ENCODE measurements at regions not wholly inside any gene's neighbourhood (a gene's known extent, or its start where the extent isn't known, plus 50 kb on each side); places are given as distances from the start of the nearest gene placed in this dataset.
A peak's percentile ranks its signal among the peaks of the same experiment; 100 is the strongest.
"Not testable (repeated sequence)": the region's sequence is repeated elsewhere in the genome, so short reads cannot be mapped to it uniquely, and the experiment has no call there.

DNA sequence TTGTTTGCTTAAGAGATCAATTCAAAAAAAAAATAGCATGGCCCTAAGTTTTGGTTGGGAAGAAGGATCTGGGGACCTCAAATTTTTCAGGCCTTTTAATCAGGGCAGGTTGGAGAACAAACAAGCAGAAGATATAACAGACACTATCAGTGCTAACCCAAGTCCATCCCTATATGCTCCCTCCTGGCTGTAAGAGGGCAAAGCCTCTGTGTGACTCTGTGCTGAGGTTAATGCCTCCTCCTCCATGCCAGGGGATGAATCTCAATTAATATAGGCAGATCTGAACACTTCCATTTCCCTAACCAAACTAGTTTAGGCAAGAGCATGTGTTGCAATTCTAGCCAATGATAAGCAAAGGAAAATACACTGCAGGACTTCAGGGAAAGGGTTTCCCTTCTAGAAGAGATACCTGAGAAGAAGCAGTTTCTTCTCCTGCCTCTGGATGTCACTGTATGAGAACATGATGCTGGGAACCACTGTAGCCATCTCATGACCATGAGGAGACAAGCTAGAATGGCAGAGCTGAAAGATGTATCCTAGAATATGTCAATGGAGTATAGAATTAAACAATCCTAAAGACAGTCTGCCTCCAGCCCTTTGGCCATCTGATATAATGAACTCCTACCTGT lies 76.0 kb downstream of the CHD9NB start:
- ATAC-seq = peak; percentile 98
- no peak for DNase-seq (ENCODE audit: low spot score)

DNA sequence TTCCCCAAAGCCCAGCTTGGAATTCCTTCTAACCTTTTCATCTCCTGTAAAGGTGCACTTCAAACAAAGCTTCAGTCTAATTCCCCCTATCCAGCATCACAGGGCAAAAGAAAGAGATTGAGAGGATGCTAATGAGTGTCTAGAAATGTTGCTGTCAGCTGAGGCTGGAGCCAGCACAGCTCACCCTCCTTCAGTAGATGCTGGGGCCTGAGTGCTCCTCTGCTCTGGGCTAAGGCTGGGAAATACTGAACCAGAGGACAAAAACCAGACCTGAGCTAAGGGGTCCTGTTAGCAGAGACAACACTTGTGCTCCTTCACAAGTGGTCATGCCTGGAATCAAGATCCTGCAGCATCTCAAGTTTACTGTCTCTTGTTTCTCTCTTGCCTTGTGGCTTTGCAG lies 85.0 kb downstream of the CHD9NB start:
- no peak for ATAC-seq
- DNase-seq (ENCODE audit: low spot score) = no peak

DNA sequence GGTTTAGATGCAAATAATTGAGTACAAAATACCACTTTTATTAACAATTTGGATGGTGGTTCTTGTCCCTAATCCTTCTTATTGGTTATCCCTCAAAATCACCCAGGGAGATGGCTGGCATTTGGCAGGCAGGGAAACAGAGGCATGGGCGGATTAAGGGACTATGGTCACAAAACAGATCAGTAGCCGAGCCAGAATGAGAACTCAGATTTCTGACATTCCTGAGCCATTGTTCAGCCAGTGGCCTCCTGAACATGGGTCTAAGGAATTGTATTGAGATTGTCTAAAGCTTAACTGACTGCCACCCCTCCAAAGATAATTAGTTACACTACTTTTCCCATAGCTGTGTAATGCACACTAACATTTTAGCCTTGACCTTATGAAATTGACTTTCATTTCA lies 88.4 kb downstream of the CHD9NB start:
- no peak for DNase-seq (ENCODE audit: low spot score)

DNA sequence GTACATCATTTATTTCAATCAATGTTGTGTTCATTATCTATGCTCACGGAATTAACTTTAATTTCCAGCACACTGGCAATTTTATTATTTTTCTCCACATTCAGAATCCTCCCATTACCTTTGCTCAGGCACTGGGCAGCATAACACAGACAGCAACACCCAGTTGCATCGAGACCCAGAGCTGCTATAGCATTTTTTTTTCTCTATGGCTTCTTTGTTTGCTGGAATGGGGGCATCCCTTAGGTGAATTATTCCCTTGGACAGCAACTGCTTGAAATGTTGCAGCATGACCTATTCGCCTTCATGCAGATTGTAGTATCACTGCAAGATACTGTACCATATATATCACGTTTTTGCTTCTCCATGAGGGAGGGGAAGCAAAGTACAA lies 88.8 kb downstream of the CHD9NB start:
- ATAC-seq (no peak), DNase-seq (ENCODE audit: low spot score) (no peak)

More for the DNA sequence above, 88.4 kb downstream of the CHD9NB start:
- ATAC-seq = no peak

DNA sequence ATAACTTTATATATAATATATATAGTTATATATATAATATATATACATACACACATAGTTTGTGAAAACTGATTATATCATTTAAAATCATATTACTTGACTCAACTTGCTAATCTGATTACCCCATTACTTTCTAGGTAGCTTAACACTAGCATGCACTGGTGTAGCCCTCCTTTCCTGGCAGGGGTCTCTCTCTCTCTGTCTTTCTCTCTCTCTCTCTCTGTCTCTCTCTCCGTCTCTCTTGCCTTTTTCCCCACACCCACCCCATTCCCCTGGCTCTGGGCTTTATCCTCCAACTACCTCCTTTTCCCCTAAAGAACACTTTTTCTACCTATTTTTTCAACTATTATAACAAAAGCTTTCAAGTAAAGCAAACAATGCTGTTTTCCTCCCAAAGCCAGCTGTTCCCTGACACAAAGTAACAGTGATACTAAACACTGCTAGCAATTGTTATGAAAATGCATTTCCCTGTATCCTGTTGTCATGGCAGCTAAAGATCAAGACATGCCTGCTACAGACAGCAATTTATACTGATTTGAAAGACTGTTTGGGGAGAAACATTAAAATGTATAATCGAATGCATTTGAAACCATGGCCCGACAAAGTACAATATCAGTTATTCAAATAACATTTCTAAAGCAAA lies 89.4 kb downstream of the CHD9NB start:
- ATAC-seq = no peak
- no peak for DNase-seq (ENCODE audit: low spot score)

DNA sequence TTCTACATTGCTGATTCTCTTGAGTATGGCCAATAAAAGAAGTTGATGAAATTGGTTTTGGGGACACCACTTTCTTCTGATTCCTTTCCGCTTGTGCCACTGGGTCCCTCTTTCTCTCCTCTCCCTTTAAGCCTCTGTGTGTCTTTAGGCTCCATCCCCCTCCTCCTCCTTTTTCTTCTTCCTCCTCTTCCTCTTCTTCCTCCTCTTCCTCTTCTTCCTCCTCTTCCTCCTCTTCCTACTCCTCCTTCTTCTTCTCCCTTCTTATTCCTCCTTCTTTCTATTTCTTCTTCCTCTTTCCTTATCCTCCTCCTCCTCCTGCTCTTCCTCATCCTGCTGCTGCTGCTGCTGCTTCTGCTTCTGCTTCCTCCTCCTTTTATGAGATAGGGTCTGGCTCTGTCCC lies 93.7 kb downstream of the CHD9NB start:
- no peak for DNase-seq (ENCODE audit: low spot score)
- ATAC-seq = no peak

DNA sequence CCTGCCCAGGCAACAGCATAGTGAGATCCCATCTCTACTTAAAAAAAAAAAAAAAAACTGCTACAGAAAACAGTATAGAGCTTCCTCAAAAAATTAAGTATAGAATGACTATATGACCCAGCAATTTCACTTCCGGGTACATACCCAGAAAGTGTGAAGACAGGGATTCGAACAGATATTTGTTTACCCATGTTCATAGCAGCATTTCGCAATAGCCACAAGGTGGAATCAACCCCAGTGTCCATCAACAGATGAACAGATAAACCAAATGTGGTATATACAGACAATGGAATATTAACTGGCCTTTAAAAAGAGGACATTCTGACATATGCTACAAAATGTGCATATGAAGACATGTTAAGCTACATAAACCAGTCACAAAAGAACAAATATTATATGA lies 95.5 kb downstream of the CHD9NB start:
- ATAC-seq = no peak
- no peak for DNase-seq (ENCODE audit: low spot score)

DNA sequence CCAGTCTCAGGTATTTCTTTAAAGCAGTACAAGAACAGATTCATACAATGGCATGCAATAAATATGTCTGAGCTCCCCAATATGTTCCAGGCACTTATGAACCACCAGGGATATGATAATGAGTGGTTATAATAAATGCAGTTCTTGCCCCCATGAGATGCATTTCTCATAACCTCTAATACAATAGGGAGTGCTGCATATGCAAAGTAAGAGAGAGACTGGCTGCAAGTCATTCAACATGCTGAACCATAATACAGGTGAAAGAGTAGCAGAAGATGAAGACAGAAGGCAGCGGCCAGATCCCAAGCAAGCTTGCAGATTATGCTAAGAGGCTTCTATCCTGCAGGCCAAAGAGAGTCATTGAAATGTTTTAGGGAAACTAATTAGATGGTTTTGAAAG lies 96.7 kb downstream of the CHD9NB start:
- ATAC-seq (no peak), DNase-seq (ENCODE audit: low spot score) (no peak)

DNA sequence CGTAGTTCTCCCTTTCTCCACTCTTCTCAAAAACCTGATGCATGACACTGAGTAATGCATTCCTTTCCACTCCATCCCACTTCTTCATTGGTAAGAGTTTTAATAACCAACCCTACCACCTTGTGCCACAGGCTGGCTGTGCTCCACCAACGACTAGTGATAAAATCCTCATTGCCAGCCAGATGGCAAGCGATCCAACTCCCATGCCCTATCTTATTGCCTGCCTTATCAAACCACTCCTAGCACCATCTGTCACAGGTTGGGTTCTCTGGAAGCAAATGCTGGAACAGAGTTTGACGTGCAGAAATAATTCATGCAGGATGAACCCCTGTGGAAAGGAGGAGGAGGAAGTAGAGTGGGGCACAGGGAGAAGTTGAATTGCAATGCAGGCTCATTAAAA lies 99.5 kb downstream of the CHD9NB start:
- ATAC-seq = no peak
- no peak for DNase-seq (ENCODE audit: low spot score)

DNA sequence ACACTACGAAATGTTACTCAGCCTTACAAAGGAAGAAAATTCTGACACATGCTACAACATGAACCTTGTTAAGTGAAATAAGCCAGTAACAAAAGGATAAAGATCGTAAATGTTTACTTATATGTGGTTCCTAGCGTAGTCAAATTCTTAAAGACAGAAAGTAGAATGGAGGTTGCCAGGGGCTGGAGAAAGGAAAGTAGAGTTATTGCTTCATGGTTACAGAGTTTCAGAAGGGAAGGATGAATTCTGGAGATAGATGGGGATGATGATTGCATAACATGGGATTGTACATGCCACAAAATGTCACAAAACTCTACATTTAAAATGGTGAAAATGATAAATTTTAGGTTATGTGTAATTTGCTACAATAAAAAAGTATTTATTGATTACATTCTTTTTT lies 103.8 kb downstream of the CHD9NB start:
- DNase-seq (ENCODE audit: low spot score) (no peak), ATAC-seq (no peak)

DNA sequence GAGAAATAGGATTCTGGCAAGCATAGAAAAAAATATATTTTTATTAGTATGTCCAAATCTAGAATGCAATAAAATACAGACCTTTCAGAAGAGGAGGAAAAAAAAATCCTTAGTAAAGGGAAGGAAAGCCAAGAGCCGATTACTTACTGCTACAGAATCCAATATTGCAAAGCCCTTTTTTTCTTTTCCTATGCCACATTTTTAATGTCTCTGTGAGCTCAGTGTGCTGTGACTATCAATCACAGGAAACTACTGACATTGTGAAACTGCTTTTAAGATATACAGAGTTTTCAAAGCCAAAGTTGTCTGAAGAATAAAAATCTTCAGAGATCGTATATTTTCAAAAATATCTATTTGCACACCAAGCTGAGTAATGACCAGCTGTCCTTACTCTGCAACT lies 120.4 kb downstream of the CHD9NB start:
- DNase-seq (ENCODE audit: low spot score) (no peak), ATAC-seq (no peak)

DNA sequence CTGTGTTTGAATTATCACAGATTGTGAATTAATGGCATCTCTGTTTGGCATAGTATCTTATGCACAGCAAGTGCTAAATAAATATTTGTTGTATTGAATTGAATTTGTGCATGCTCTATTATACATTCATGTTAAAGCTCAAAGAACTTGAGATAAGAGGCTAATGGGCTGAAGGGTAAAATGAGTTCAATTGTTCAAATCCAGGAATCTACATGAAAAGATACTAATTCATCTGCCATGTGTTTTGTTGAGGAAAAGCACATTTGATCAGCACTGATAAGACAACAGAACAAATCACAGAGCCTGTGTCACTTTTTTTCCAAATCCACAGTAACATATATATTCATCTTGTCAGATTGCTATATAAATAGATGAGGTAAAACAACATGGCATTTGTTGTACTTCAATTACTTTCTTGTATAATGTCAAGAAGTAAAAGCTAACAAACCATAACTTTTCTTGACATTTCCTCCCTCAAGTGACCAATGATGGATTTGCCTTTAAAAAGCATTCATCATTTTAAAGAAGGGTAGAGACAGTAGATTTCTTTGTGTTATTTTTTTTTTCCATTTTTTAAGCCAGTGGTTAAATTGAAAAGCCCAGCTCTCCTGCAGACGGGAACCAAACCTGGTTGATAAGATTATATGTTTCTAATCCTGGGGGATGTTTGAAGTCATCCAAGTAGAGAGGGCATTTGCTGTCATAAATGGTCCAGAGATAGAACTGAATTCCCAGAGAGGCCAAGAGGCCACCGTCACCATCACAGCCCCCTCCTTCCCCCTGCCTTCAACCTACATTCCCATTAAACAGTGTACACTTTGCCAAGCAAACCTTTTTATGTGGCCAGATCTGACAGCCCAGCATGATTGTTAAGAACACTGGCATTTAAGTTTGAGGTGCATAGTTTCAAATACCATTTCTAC lies 123.0 kb downstream of the CHD9NB start:
- DNase-seq (ENCODE audit: low spot score) = no peak
- no peak for ATAC-seq

DNA sequence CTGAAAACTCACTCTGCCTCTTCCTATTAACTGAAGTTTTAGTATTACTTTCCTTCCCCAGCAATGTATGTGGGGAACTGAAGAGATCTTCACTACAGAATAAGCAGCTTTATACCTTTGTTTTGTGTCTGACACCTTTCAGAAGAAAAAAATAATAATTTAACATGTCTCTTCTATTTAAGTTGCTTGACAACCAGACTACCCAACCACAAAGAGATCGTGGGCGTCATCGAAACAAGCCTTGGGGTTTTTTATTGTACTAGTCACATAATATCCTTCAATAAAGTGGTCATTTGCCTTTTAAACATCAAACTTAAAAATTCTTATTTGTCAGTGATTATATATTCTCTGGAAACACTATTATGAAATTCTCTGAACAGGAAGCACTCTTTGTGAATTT lies 123.7 kb downstream of the CHD9NB start:
- DNase-seq (ENCODE audit: low spot score) (no peak), ATAC-seq (no peak)

DNA sequence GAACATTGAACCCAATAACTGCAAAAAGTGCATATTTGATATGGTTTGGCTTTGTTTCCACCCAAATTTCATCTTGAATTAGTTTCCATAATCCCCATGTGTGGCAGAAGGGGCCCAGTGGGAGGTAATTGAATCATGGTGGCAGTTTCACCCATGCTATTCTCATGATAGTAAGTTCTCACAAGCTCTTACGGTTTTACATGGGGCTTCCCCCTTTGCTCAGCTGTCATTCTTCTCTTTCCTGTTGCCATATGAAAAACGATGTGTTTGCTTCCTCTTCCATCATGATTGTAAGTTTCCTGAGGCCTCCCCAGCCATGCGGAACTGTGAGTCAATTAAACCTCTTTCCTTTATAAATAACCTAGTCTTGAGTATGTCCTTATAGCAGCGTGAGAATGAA lies 127.6 kb downstream of the CHD9NB start:
- no peak for ATAC-seq
- no peak for DNase-seq (ENCODE audit: low spot score)

DNA sequence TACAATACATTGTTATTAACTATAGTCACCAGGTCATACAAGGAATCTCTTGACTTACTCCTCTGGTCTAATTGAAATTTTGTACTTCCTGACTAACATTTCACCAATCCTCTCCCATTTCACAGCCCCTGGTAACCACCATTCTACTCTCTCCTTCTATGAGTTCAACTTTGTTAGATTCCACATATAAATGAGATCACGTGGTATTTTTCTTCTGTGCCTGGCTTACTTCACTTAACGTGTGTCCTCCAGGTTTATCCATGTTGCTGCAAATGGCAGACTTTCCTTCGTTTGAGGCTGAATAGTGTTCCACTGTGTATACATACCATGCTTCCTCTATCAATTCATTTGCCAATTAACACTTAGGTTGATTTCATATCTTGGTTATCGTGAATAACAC lies 128.5 kb downstream of the CHD9NB start:
- DNase-seq (ENCODE audit: low spot score) = no peak
- no peak for ATAC-seq

DNA sequence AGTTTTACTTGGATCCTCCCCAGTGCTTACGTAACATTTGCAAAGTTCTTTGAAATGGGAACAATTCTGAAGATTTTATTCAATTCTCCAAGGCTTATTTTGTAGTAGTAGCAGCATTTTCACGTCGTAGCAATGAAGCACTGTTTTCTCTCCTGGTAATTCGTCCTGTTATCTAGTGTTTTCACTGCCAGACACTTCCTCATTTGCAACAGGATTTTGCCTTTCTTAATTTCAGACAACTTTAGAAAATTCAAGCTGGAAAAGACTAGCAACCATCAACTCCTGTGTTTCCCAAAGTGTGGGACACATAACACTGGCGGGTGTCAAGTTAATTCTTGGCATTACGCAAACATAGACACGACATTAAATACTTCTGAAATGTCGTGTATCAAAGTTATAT lies 131.6 kb downstream of the CHD9NB start:
- ATAC-seq (no peak), DNase-seq (ENCODE audit: low spot score) (no peak)

DNA sequence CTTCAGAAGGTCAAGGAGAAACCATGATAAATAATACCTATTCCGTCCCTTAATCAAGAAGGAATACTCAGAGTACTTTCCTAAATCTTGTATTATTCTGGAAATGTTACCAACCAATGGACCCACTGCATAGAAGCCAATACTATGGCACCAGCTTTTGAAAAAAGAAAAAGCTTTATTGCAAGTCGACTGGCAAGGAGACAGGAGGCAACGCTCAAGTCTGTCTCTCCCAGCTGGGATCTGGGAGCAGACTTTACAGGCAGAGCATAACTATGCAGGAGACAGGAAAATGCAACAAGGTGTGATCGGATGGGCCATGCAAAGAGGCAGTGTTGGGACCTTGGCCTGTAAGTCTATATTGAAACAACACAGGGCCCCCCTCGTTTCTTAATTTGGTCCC lies 132.4 kb downstream of the CHD9NB start:
- ATAC-seq (no peak), DNase-seq (ENCODE audit: low spot score) (no peak)

DNA sequence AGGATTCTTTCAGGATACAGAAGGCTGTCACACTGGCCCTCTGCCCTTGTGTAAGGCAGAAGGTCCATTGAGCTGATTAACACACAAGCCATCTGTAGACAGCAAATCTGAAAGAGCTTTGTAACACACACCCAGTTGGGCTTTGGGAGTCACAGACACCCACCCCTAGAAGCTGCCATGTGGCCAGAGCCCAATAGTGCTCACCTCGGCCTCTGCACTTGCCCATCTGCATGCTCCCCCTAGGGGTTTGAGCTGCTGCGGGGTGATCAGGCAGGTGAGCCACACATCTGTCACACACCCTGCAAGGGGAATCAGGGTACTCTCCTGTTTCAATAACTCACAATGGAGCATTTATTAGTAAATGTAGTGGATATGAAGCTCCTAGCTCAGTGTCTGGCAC lies 138.3 kb downstream of the CHD9NB start:
- no peak for DNase-seq (ENCODE audit: low spot score)
- ATAC-seq = no peak

DNA sequence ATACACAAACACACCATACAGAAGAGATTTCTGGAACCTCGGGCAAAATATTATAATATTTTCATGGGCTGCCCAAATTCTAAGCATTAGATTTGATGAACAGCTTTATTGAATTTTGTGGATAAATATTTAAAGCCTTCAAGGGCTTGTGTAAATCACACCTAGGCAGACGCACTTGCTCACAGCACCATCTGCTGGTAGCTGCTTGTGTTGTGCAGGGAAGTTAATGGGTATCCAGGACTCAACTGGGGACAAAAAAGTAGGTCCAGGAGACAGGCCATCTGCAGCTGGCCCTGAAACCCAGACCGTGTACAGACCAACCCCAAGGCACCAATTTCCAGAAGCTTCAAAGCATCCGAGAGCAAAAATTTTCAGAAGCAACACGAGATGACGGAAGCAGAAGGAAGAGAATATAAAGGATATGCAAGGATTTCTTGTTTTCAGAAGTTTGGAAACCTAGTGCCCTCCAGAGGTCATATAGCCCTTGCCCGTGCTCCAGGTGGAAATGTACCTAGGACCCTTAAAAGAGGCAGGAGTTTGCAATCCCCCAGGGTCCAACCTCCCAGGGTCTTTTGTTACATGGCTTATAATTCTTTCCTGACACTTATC lies 140.0 kb downstream of the CHD9NB start:
- DNase-seq (ENCODE audit: low spot score) (peak; percentile 66), ATAC-seq (peak; percentile 99)

DNA sequence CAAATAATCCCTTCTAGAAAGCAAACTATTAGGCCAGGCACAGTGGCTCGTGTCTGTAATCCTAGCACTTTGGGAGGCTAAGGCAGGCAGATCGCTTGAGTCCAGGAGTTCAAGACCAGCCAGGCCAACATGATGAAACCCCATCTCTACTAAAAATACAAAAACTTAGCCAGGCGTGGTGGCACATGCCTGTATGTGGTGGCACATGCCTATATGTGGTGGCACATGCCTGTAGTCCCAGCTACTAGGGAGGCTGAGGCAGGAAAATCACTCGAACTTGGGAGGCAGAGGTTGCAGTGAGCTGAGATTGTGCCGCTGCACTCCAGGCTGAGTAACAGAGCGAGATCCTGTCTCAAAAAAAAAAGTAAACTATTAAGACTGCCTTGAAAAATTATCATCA lies 144.6 kb downstream of the CHD9NB start:
- ATAC-seq; DNase-seq (ENCODE audit: low spot score): not testable (repeated sequence)

DNA sequence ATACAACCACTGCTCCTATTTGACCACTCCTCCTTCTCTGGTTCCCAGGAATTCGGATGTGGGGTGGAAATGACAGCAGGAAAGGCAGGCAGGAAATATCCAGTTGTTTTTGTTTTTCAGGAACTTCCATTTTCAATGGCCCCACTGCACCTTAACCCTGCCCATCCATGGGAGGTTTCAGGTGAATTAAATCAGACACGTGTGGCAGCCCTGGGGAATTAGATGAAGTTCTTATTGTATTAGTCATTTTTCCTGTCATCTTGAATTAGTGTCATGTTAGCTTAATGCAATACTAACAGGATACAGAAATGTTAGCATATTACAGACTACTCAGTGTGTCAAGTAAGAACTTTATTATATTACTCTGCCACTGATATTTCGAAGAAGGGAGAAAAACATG lies 146.4 kb downstream of the CHD9NB start:
- DNase-seq (ENCODE audit: low spot score) (no peak), ATAC-seq (no peak)
